Breast epithelium (tissue), 4 donors: ENCODE measurements at regions not wholly inside any gene's neighbourhood (a gene's known extent, or its start where the extent isn't known, plus 50 kb on each side); places are given as distances from the start of the nearest gene placed in this dataset.

Source experiments
- DNase-seq, 2 donors: peaks; one replicate each; pipeline ENCODE4 v3.0.0-alpha.2; 2019; ENCODE audit warnings: low spot score in 2 of 2
- H3K27ac ChIP-seq, 2 donors: fragments of 200-600 bp; sonication (generic) in 1 of 2; one replicate each; pipeline ENCODE4 v1.5.1; 2016 to 2019; ENCODE audit warnings: mild to moderate bottlenecking in 1 of 2
- H3K27me3 ChIP-seq, 2 donors: fragments of 200-600 bp; sonication (generic) in 1 of 2; one replicate each; pipeline versions ENCODE4 v1.5.1 to v1.6.0; 2017 to 2019; ENCODE audit warnings: control low read depth in 1 of 2, mild to moderate bottlenecking in 1 of 2
- H3K36me3 ChIP-seq: fragments of 200-600 bp; one replicate; pipeline ENCODE4 v1.5.1; 2019
- H3K4me1 ChIP-seq, 2 donors: fragments of 200-600 bp; sonication (generic); one replicate each; pipeline ENCODE4 v1.5.1; 2016 to 2019; ENCODE audit warnings: control low read depth in 1 of 2
- H3K4me3 ChIP-seq, 3 donors: fragments of 200-600 bp; sonication (generic); 1 replicate in 2 of 3; 2 replicates in 1 of 3; pipeline ENCODE4 v1.5.1; 2016 to 2019; ENCODE audit warnings: mild to moderate bottlenecking in 3 of 3, moderate library complexity in 2 of 3
- H3K9me3 ChIP-seq, 2 donors: fragments of 200-600 bp; sonication (generic) in 1 of 2; one replicate each; pipeline ENCODE4 v1.5.1; 2016 to 2019; ENCODE audit warnings: control low read depth in 1 of 2
- CTCF ChIP-seq, 3 donors: fragments of 450-650 bp; IDR thresholded peaks; one replicate each; pipeline ENCODE4 v1.5.1; 2016 to 2017; ENCODE audit warnings: antibody characterized with exemption in 3 of 3, mild to moderate bottlenecking in 3 of 3, moderate library complexity in 3 of 3
- POLR2A ChIP-seq: fragments of 450-650 bp; IDR thresholded peaks from one replicate; pipeline ENCODE4 v1.6.1; 2016; ENCODE audit warnings: antibody characterized with exemption, mild to moderate bottlenecking, moderate library complexity
- POLR2AphosphoS5 ChIP-seq, 3 donors: sonication (generic); formaldehyde crosslinking; IDR thresholded peaks; one replicate each; pipeline ENCODE4 v1.6.1; 2017; ENCODE audit warnings: antibody characterized with exemption in 3 of 3
- intact Hi-C: fragments of 100-400 bp; cut with DNase I; formaldehyde crosslinking; loops from one replicate; pipeline ENCODE4 v1.15.1; 2023; ENCODE audit warnings: low total_unique reads

GRCh38 chr10:3510741-3511140 lies 274.3 kb downstream of the KLF6 start:
- H3K4me1 ChIP-seq, result no peaks in the 10 kb centered on the region
- H3K36me3 ChIP-seq, result no peaks in the 10 kb centered on the region
- intact Hi-C loops, result no loop called here
- no peak overlapping the region for H3K4me3 ChIP-seq
- DNase-seq, result no peak
- no peak overlapping the region for H3K27ac ChIP-seq
- no peaks in the 10 kb centered on the region for H3K27me3 ChIP-seq
- no peaks in the 10 kb centered on the region for H3K9me3 ChIP-seq
- TF ChIP-seq POLR2A, result no peak
- TF ChIP-seq CTCF (IDR thresholded peaks at IDR 0.05), result no peak
- TF ChIP-seq POLR2AphosphoS5 (IDR thresholded peaks at IDR 0.05), result no peak

DNA sequence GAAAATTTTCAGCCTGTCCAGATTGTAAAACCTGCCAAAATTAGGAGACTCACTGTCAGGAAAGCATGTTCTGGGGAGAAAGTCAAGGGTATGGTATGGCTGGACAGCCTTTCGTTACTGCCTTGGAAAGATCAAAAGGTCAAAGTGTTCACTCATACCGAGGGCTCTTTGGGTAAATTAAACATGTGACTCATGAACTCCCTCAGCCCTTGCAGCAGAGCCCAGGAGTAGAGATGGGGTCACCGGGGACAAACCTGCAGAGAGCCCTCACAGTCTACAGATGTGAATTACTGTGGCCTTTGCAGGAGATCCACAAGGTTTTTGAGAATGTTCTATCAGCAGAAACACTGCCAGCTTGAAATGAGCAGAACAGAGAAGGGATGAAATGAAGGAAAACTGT lies 275.7 kb downstream of the KLF6 start:
- Histone ChIP-seq H3K4me3 (no peak overlapping the region), H3K27me3 (no peaks in the 10 kb centered on the region), H3K36me3 (no peaks in the 10 kb centered on the region), H3K4me1 (no peaks in the 10 kb centered on the region), H3K9me3 (no peaks in the 10 kb centered on the region), H3K27ac (no peak overlapping the region)
- intact Hi-C loops, result no loop called here
- no peak for TF ChIP-seq POLR2AphosphoS5 (IDR thresholded peaks at IDR 0.05)
- no peak for TF ChIP-seq POLR2A
- TF ChIP-seq CTCF (IDR thresholded peaks at IDR 0.05), result no peak
- no peak for DNase-seq

DNA sequence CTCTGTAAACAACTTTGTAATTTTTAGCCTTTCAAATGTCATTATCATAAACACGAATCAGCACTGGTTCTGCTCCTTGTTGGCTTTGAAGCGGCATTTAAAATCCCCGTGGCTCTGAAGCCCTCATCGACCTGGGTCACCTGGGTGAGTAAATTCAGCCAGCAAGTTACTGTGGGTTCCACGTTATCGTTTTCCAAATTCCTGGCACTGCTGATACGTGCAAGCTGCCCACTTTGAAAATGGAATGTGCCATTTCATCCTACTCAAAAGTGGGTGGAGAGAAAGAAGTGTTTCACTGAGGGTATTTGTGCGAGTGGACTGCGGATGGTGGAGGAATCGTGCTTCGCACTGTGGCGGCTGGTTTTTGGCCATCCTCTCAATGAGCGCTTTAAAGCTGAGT lies 281.7 kb downstream of the KLF6 start:
- Histone ChIP-seq H3K27ac (no peak overlapping the region), H3K4me3 (no peak overlapping the region), H3K4me1 (no peaks in the 10 kb centered on the region), H3K27me3 (no peaks in the 10 kb centered on the region), H3K36me3 (no peaks in the 10 kb centered on the region), H3K9me3 (no peaks in the 10 kb centered on the region)
- intact Hi-C loops, result no loop called here
- no peak for DNase-seq
- no peak for TF ChIP-seq POLR2A

DNA sequence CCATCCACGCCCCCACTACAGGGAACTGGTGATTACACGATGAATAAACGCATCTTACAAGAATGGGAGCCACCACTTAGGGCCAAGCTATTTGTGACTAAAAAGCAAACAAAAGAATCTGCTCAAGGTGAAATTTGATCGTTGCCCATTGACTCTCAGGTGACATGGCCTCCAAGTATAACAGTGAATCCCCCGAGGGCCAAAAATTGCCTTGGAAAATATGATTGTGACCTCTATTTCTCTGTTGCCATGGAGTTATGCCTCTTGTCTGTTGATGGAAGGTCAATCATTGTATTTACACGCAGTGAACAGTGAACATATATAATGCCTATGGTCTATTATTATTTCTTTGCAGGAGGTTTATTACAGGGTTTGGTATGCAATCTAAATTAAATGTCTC lies 282.3 kb downstream of the KLF6 start:
- DNase-seq, result no peak
- Histone ChIP-seq H3K27ac (no peak overlapping the region), H3K36me3 (no peaks in the 10 kb centered on the region), H3K4me3 (no peak overlapping the region), H3K4me1 (no peaks in the 10 kb centered on the region), H3K27me3 (no peaks in the 10 kb centered on the region), H3K9me3 (no peaks in the 10 kb centered on the region)
- no peak for TF ChIP-seq POLR2A
- TF ChIP-seq POLR2AphosphoS5 (IDR thresholded peaks at IDR 0.05), result no peak
- intact Hi-C loops, result no loop called here

DNA sequence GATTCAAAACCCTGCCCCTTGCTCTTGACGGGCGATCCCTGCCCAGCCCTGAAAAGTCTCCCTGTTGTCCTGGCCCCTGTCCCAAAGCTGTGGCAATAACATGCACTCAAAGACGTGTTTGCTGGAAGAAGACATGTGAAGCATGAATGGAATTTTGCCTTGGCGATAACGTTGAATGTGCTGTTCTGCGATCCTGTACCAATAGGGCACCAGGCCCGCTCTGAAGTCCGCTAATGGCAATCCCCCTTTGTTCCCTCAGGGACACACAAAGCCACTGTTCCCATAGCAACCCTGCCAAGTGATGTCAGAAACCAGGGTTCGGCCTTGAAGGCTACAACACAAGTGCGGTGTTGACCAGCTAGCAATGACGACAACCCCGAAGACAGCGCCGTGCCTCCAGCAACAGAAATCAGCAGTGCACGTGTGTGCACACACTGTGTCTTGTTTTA lies 284.6 kb downstream of the KLF6 start:
- H3K9me3 ChIP-seq, result no peaks in the 10 kb centered on the region
- peak overlapping the region; percentile 48 to 54 for H3K27ac ChIP-seq
- H3K36me3 ChIP-seq, result no peaks in the 10 kb centered on the region
- peak in 1 of 2 donors; percentile 87 for DNase-seq
- intact Hi-C loops, result no loop called here
- H3K27me3 ChIP-seq, result no peaks in the 10 kb centered on the region
- no peaks in the 10 kb centered on the region for H3K4me1 ChIP-seq
- TF ChIP-seq POLR2AphosphoS5 (IDR thresholded peaks at IDR 0.05) (peak; percentile 71 to 87 (median 78)), POLR2A (no peak)
- H3K4me3 ChIP-seq, result peak overlapping the region in 1 of 3 donors; percentile 23

DNA sequence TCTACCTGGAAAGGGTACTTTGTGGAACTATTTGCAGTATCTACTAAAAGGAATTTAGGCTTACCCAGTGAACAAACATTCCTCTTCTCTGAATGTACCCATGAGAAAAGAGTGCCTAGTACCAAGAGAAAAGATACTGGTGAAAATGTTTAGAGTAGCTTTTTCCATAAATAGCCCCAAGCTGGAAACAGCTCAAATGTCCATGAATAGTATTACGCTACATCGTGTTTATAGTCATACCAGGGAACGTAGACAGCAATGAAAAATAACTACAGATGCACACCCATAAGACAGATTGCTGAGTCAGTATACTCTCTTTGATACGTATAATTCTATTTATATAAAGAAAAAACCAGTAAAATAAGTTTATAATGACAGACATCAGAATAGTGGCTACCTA lies 285.9 kb downstream of the KLF6 start:
- no peaks in the 10 kb centered on the region for H3K27me3 ChIP-seq
- no peaks in the 10 kb centered on the region for H3K9me3 ChIP-seq
- H3K4me1 ChIP-seq, result no peaks in the 10 kb centered on the region
- DNase-seq, result no peak
- no peak overlapping the region for H3K4me3 ChIP-seq
- intact Hi-C loops, result no loop called here
- no peaks in the 10 kb centered on the region for H3K36me3 ChIP-seq
- TF ChIP-seq POLR2A, result no peak
- TF ChIP-seq CTCF (IDR thresholded peaks at IDR 0.05), result no peak
- TF ChIP-seq POLR2AphosphoS5 (IDR thresholded peaks at IDR 0.05), result no peak
- H3K27ac ChIP-seq, result no peak overlapping the region

DNA sequence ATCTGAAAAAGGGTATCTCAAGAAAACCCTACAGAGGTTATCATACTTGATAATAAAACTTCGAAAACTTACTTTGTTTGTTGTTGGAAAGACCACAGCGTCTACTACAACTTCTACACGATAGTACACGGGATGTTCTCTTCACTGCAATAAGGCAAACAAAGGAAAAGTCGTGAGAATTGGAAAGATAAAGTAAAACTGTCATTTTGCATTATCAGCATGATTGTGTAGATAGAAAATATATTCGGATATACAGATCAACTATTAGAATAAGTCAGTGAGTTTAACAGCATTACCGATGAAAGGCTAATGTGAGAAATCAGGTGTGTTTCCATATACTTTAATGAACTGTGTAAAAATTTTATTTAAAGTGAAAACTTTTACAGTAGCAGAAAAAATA lies 287.4 kb downstream of the KLF6 start:
- no peak overlapping the region for H3K27ac ChIP-seq

More for the DNA sequence above, 287.4 kb downstream of the KLF6 start:
- Histone ChIP-seq H3K4me3 (no peak overlapping the region), H3K36me3 (no peaks in the 10 kb centered on the region), H3K27me3 (no peaks in the 10 kb centered on the region), H3K9me3 (no peaks in the 10 kb centered on the region), H3K4me1 (no peaks in the 10 kb centered on the region)
- TF ChIP-seq POLR2A, result no peak
- no peak for TF ChIP-seq POLR2AphosphoS5 (IDR thresholded peaks at IDR 0.05)
- no peak for TF ChIP-seq CTCF (IDR thresholded peaks at IDR 0.05)
- intact Hi-C loops, result no loop called here
- no peak for DNase-seq
